Activated T-helper 17 cell treated with anti-CD3 and anti-CD28 coated beads, Interleukin-2, amount 50 U/mL, for 72 hours (primary cell): ENCODE measurements at regions not wholly inside any gene's neighbourhood (a gene's known extent, or its start where the extent isn't known, plus 50 kb on each side); places are given as distances from the start of the nearest gene placed in this dataset.
"Not testable (repeated sequence)": the region's sequence is repeated elsewhere in the genome, so short reads cannot be mapped to it uniquely, and the experiment has no call there.

Source experiments
- ATAC-seq: fragments of 150-1000 bp; cut with Tn5 transposase; replicated peaks from 2 replicates; pipeline ENCODE4 v1.10.0; 2021; ENCODE audit warnings: mild to moderate bottlenecking, moderate library complexity
- H3K27ac Mint-ChIP-seq: one replicate; pipeline ENCODE4 v1.8.0; 2022; ENCODE audit warnings: mixed read lengths
- H3K27me3 Mint-ChIP-seq: one replicate; pipeline ENCODE4 v1.8.0; 2022; ENCODE audit warnings: mixed read lengths
- H3K36me3 Mint-ChIP-seq: one replicate; pipeline ENCODE4 v1.8.0; 2022; ENCODE audit warnings: low read depth, mild to moderate bottlenecking, mixed read lengths
- H3K4me1 Mint-ChIP-seq: one replicate; pipeline ENCODE4 v1.8.0; 2022; ENCODE audit warnings: mixed read lengths
- H3K4me3 Mint-ChIP-seq: one replicate; pipeline ENCODE4 v1.8.0; 2022; ENCODE audit warnings: mild to moderate bottlenecking, mixed read lengths
- H3K9me3 Mint-ChIP-seq: one replicate; pipeline ENCODE4 v1.8.0; 2022; ENCODE audit warnings: mixed read lengths

- H3K27ac Mint-ChIP-seq = no peak overlapping the region
- peaks cover 56% of the 10 kb centered on the region for H3K27me3 Mint-ChIP-seq
- no peak for ATAC-seq
- H3K4me3 Mint-ChIP-seq = no peak overlapping the region
- H3K36me3 Mint-ChIP-seq = no peaks in the 10 kb centered on the region
- peaks cover 5% of the 10 kb centered on the region for H3K4me1 Mint-ChIP-seq
- H3K9me3 Mint-ChIP-seq = no peaks in the 10 kb centered on the region
Observed at GRCh38 chr5:163569284-163569683, 63.9 kb downstream of the MAT2B start.

GRCh38 chr5:163571744-163572143, 66.3 kb downstream of the MAT2B start:
- peaks cover 1% of the 10 kb centered on the region for H3K4me1 Mint-ChIP-seq
- H3K9me3 Mint-ChIP-seq = no peaks in the 10 kb centered on the region
- no peak for ATAC-seq
- peaks cover 42% of the 10 kb centered on the region for H3K27me3 Mint-ChIP-seq
- H3K27ac Mint-ChIP-seq = no peak overlapping the region
- H3K36me3 Mint-ChIP-seq = no peaks in the 10 kb centered on the region
- H3K4me3 Mint-ChIP-seq = no peak overlapping the region

GRCh38 chr5:163574472-163575440, 69.3 kb downstream of the MAT2B start:
- no peak for ATAC-seq
- H3K4me1 Mint-ChIP-seq = no peaks in the 10 kb centered on the region
- H3K27ac Mint-ChIP-seq = no peak overlapping the region
- peaks cover 3% of the 10 kb centered on the region for H3K9me3 Mint-ChIP-seq
- no peak overlapping the region for H3K4me3 Mint-ChIP-seq
- no peaks in the 10 kb centered on the region for H3K36me3 Mint-ChIP-seq
- H3K27me3 Mint-ChIP-seq = peaks cover 30% of the 10 kb centered on the region

- H3K4me1 Mint-ChIP-seq = no peaks in the 10 kb centered on the region
- no peak overlapping the region for H3K27ac Mint-ChIP-seq
- peaks cover 3% of the 10 kb centered on the region for H3K9me3 Mint-ChIP-seq
- H3K4me3 Mint-ChIP-seq = no peak overlapping the region
- H3K36me3 Mint-ChIP-seq = no peaks in the 10 kb centered on the region
- peaks cover 28% of the 10 kb centered on the region for H3K27me3 Mint-ChIP-seq
- ATAC-seq = no peak
Observed at GRCh38 chr5:163578652-163579051, 73.2 kb downstream of the MAT2B start.

GRCh38 chr5:163579729-163580128, 74.3 kb downstream of the MAT2B start:
- H3K36me3 Mint-ChIP-seq = no peaks in the 10 kb centered on the region
- peaks cover 3% of the 10 kb centered on the region for H3K9me3 Mint-ChIP-seq
- no peak overlapping the region for H3K27ac Mint-ChIP-seq
- H3K4me3 Mint-ChIP-seq = no peak overlapping the region
- H3K4me1 Mint-ChIP-seq = no peaks in the 10 kb centered on the region
- H3K27me3 Mint-ChIP-seq = peaks cover 23% of the 10 kb centered on the region
- no peak for ATAC-seq

GRCh38 chr5:163580516-163580915, 75.1 kb downstream of the MAT2B start:
- H3K4me1 Mint-ChIP-seq = no peaks in the 10 kb centered on the region
- peaks cover 23% of the 10 kb centered on the region for H3K27me3 Mint-ChIP-seq
- no peaks in the 10 kb centered on the region for H3K36me3 Mint-ChIP-seq
- H3K9me3 Mint-ChIP-seq = peaks cover 3% of the 10 kb centered on the region
- H3K27ac Mint-ChIP-seq = no peak overlapping the region
- ATAC-seq = no peak
- no peak overlapping the region for H3K4me3 Mint-ChIP-seq

- not testable (repeated sequence) for H3K4me1 Mint-ChIP-seq, H3K9me3 Mint-ChIP-seq, ATAC-seq, H3K4me3 Mint-ChIP-seq, H3K36me3 Mint-ChIP-seq, H3K27ac Mint-ChIP-seq
- peaks cover 21% of the 10 kb centered on the region for H3K27me3 Mint-ChIP-seq
Observed at GRCh38 chr5:163583491-163584153, 78.2 kb downstream of the MAT2B start.

GRCh38 chr5:163585206-163585605, 79.8 kb downstream of the MAT2B start:
- peaks cover 15% of the 10 kb centered on the region for H3K27me3 Mint-ChIP-seq
- H3K27ac Mint-ChIP-seq = no peak overlapping the region
- no peaks in the 10 kb centered on the region for H3K4me1 Mint-ChIP-seq
- no peak for ATAC-seq
- H3K36me3 Mint-ChIP-seq = no peaks in the 10 kb centered on the region
- H3K4me3 Mint-ChIP-seq = no peak overlapping the region
- no peaks in the 10 kb centered on the region for H3K9me3 Mint-ChIP-seq

GRCh38 chr5:163586531-163586956, 81.1 kb downstream of the MAT2B start:
- Mint-ChIP-seq H3K4me1 (no peaks in the 10 kb centered on the region), H3K36me3 (no peaks in the 10 kb centered on the region), H3K27ac (no peak overlapping the region), H3K9me3 (no peaks in the 10 kb centered on the region), H3K4me3 (no peak overlapping the region), H3K27me3 (peaks cover 7% of the 10 kb centered on the region)
- ATAC-seq = no peak

GRCh38 chr5:163594951-163595350, 89.5 kb downstream of the MAT2B start:
- Mint-ChIP-seq H3K27ac (no peak overlapping the region), H3K9me3 (no peaks in the 10 kb centered on the region), H3K4me3 (no peak overlapping the region), H3K27me3 (peaks cover 18% of the 10 kb centered on the region), H3K36me3 (no peaks in the 10 kb centered on the region), H3K4me1 (no peaks in the 10 kb centered on the region)
- no peak for ATAC-seq

GRCh38 chr5:163595932-163596607, 90.7 kb downstream of the MAT2B start:
- Mint-ChIP-seq H3K4me1 (no peaks in the 10 kb centered on the region), H3K36me3 (no peaks in the 10 kb centered on the region), H3K4me3 (no peak overlapping the region), H3K9me3 (no peaks in the 10 kb centered on the region), H3K27ac (no peak overlapping the region), H3K27me3 (peaks cover 22% of the 10 kb centered on the region)
- ATAC-seq = no peak

GRCh38 chr5:163596608-163597315, 91.3 kb downstream of the MAT2B start:
- no peaks in the 10 kb centered on the region for H3K9me3 Mint-ChIP-seq
- no peaks in the 10 kb centered on the region for H3K4me1 Mint-ChIP-seq
- H3K4me3 Mint-ChIP-seq = no peak overlapping the region
- no peaks in the 10 kb centered on the region for H3K36me3 Mint-ChIP-seq
- no peak overlapping the region for H3K27ac Mint-ChIP-seq
- peaks cover 25% of the 10 kb centered on the region for H3K27me3 Mint-ChIP-seq
- no peak for ATAC-seq

- no peaks in the 10 kb centered on the region for H3K9me3 Mint-ChIP-seq
- no peaks in the 10 kb centered on the region for H3K36me3 Mint-ChIP-seq
- ATAC-seq = no peak
- H3K4me3 Mint-ChIP-seq = no peak overlapping the region
- H3K27ac Mint-ChIP-seq = no peak overlapping the region
- H3K27me3 Mint-ChIP-seq = peaks cover 24% of the 10 kb centered on the region
- H3K4me1 Mint-ChIP-seq = no peaks in the 10 kb centered on the region
Observed at GRCh38 chr5:163604013-163604412, 98.6 kb downstream of the MAT2B start.

GRCh38 chr5:163607256-163607655, 101.8 kb downstream of the MAT2B start:
- Mint-ChIP-seq H3K36me3 (no peaks in the 10 kb centered on the region), H3K4me1 (no peaks in the 10 kb centered on the region), H3K4me3 (no peak overlapping the region), H3K27ac (no peak overlapping the region), H3K27me3 (peaks cover 13% of the 10 kb centered on the region), H3K9me3 (no peaks in the 10 kb centered on the region)
- ATAC-seq = no peak
